ENCODE measurements at regions not wholly inside any gene's neighbourhood (a gene's known extent, or its start where the extent isn't known, plus 50 kb on each side); places are given as distances from the start of the nearest gene placed in this dataset.

DNA sequence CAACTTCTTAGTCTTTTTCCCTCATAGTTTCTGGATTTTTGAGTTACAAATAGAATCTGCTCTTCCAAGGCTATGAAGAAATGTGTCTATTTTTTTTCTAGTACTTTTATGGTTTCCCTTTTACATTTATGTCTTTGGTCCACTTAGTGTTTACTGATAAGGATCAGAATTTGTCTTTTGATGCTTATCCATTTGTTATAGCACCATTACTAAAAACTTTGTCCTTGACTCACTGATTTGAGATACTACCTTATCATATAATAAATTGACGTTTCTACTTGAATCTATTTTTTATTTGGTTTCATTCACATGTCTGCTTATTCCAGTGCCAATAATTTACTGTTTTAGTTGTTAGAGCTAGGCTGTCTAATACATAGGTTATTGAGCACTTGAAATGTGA is 161.1 kb upstream of the DPYD start:
- ChIA-PET POLR2A (no interaction called here), CTCF (no interaction called here)
- H3K36me3 ChIP-seq (ENCODE audit: control insufficient read depth in 2 of 2, insufficient read depth in 1 of 2, low read length in 2 of 2) = no peaks in the 10 kb centered on the region
- no peak overlapping the region for H3K4me3 ChIP-seq (ENCODE audit: low read depth, low read length)
- no peaks in the 10 kb centered on the region for H3K9me3 ChIP-seq (ENCODE audit: control insufficient read depth, insufficient read depth, low read depth, low read length)
- H3K27ac ChIP-seq (ENCODE audit: extremely low read depth, low read depth, low read length) = no peak overlapping the region
- TF ChIP-seq KLF7 (tag by site-specific recombination; IDR thresholded peaks at IDR 0.05; ENCODE audit: borderline replicate concordance) = no peak
- no peak for TF ChIP-seq ZNF423 (tag by site-specific recombination; IDR thresholded peaks at IDR 0.05)
- no peaks in the 10 kb centered on the region for H3K4me1 ChIP-seq (ENCODE audit: control insufficient read depth, insufficient read depth, low read length)

DNA sequence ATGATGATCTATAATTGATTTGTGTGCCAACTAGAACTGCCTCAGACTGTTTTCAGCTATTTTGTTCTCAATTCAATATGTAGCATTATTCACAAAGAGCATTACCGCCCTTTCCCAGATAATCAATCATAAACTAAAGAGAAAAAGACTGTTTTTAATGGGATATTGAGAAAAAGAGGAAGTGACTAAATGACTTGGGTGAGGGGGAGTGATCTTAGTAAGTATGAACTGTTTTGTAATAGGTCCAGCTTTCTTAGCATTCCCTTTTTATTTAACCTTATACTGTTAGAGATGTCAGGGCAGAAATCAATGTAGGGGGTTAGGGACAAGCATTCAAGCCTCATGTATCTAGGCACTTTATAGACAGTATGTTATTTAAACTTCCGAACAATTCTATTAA is 157.8 kb upstream of the DPYD start:
- H3K4me3 ChIP-seq (ENCODE audit: low read depth, low read length) = no peak overlapping the region
- no peak overlapping the region for H3K27ac ChIP-seq (ENCODE audit: extremely low read depth, low read depth, low read length)
- ChIA-PET CTCF (interaction anchor here (1.1 kb wide), 1 partner anchor 10 kb away, joined by 4 read pairs; no protein-coding TSS in a partner anchor), POLR2A (no interaction called here)
- no peaks in the 10 kb centered on the region for H3K4me1 ChIP-seq (ENCODE audit: control insufficient read depth, insufficient read depth, low read length)
- no peaks in the 10 kb centered on the region for H3K36me3 ChIP-seq (ENCODE audit: control insufficient read depth in 2 of 2, insufficient read depth in 1 of 2, low read length in 2 of 2)
- no peak for TF ChIP-seq ZNF211 (tag by site-specific recombination; IDR thresholded peaks at IDR 0.05; ENCODE audit: low read depth)
- TF ChIP-seq ZNF510 (tag by site-specific recombination; IDR thresholded peaks at IDR 0.05; ENCODE audit: insufficient replicate concordance) = no peak
- TF ChIP-seq TCF7L2 (IDR thresholded peaks at IDR 0.05; ENCODE audit: borderline replicate concordance, low read depth, low read length) = no peak
- TF ChIP-seq ZNF639 (tag by site-specific recombination; IDR thresholded peaks at IDR 0.05) = no peak
- no peak for TF ChIP-seq ZNF19 (tag by site-specific recombination; IDR thresholded peaks at IDR 0.05; ENCODE audit: low read depth)
- no peak for TF ChIP-seq CTCF (tag by site-specific recombination; IDR thresholded peaks at IDR 0.05)
- TF ChIP-seq ZNF202 (tag by site-specific recombination; IDR thresholded peaks at IDR 0.05; ENCODE audit: borderline replicate concordance) = no peak
- TF ChIP-seq ZNF169 (tag by site-specific recombination; IDR thresholded peaks at IDR 0.05) = no peak
- TF ChIP-seq SCRT1 (tag by site-specific recombination; IDR thresholded peaks at IDR 0.05; ENCODE audit: borderline replicate concordance) = no peak
- no peak for TF ChIP-seq ZNF692 (tag by site-specific recombination; IDR thresholded peaks at IDR 0.05)
- no peaks in the 10 kb centered on the region for H3K9me3 ChIP-seq (ENCODE audit: control insufficient read depth, insufficient read depth, low read depth, low read length)

GRCh38 chr1:98077691-98078090 is 156.9 kb upstream of the DPYD start:
- ChIA-PET POLR2A (no interaction called here), CTCF (interaction anchor here (0.7 kb wide), 1 partner anchor 24 kb away, joined by 3 read pairs; no protein-coding TSS in a partner anchor)
- Histone ChIP-seq H3K4me1 (ENCODE audit: control insufficient read depth, insufficient read depth, low read length) (no peaks in the 10 kb centered on the region), H3K4me3 (ENCODE audit: low read depth, low read length) (no peak overlapping the region), H3K27ac (ENCODE audit: extremely low read depth, low read depth, low read length) (no peak overlapping the region), H3K36me3 (ENCODE audit: control insufficient read depth in 2 of 2, insufficient read depth in 1 of 2, low read length in 2 of 2) (no peaks in the 10 kb centered on the region), H3K9me3 (ENCODE audit: control insufficient read depth, insufficient read depth, low read depth, low read length) (no peaks in the 10 kb centered on the region)
- TF ChIP-seq, protein P1, sequence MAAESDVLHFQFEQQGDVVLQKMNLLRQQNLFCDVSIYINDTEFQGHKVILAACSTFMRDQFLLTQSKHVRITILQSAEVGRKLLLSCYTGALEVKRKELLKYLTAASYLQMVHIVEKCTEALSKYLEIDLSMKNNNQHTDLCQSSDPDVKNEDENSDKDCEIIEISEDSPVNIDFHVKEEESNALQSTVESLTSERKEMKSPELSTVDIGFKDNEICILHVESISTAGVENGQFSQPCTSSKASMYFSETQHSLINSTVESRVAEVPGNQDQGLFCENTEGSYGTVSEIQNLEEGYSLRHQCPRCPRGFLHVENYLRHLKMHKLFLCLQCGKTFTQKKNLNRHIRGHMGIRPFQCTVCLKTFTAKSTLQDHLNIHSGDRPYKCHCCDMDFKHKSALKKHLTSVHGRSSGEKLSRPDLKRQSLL (tag by site-specific recombination; IDR thresholded peaks at IDR 0.05) = no peak
- TF ChIP-seq GLI2 (tag by site-specific recombination; IDR thresholded peaks at IDR 0.05; ENCODE audit: borderline replicate concordance, low read depth) (no peak), SALL2 (tag by site-specific recombination; IDR thresholded peaks at IDR 0.05; ENCODE audit: borderline replicate concordance) (no peak), EGR2 (tag by site-specific recombination; IDR thresholded peaks at IDR 0.05; ENCODE audit: low read depth) (no peak), ZNF341 (tag by site-specific recombination; IDR thresholded peaks at IDR 0.05; ENCODE audit: low read depth) (no peak), ZNF473 (tag by site-specific recombination; IDR thresholded peaks at IDR 0.05) (no peak), ZBTB20 (tag by site-specific recombination; IDR thresholded peaks at IDR 0.05) (no peak)
